ENCODE measurements at regions not wholly inside any gene's neighbourhood (a gene's known extent, or its start where the extent isn't known, plus 50 kb on each side); places are given as distances from the start of the nearest gene placed in this dataset.

DNA sequence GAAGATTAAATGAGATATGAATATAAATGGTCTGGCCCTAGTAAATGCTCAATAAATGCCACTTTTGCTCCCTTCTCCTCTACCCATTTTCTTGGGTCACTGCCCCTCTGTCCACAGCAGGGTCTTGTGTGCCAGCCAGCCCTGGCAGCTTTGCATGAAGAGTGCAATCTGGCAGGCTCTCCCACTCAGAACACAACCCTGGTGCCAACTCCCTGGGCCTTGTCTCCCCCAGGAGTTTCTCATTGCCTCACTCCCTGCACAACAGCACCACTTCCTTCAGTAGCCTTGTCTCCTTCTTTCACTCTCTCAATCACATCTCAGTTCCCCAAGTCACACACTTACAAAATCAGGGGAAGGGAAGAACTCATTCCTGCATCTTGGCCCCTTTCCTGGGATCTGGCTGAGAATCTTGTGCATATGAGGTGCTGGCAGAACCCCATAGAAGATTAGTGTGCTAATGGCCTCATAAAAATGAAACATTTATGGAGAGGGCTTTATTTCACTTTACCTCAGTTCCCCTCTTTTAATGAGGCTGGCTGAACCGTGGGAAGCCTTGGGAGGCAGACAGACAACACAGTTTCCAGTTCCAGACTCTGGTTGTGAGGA is 445.9 kb upstream of the PROK2 start:
- TF ChIP-seq, protein P1, sequence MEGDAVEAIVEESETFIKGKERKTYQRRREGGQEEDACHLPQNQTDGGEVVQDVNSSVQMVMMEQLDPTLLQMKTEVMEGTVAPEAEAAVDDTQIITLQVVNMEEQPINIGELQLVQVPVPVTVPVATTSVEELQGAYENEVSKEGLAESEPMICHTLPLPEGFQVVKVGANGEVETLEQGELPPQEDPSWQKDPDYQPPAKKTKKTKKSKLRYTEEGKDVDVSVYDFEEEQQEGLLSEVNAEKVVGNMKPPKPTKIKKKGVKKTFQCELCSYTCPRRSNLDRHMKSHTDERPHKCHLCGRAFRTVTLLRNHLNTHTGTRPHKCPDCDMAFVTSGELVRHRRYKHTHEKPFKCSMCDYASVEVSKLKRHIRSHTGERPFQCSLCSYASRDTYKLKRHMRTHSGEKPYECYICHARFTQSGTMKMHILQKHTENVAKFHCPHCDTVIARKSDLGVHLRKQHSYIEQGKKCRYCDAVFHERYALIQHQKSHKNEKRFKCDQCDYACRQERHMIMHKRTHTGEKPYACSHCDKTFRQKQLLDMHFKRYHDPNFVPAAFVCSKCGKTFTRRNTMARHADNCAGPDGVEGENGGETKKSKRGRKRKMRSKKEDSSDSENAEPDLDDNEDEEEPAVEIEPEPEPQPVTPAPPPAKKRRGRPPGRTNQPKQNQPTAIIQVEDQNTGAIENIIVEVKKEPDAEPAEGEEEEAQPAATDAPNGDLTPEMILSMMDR (IDR thresholded peaks at IDR 0.05): no peak
- no peak for TF ChIP-seq HOXA7 (CRISPR knock-in tag; IDR thresholded peaks at IDR 0.05)
- no peak for TF ChIP-seq RFX5 (IDR thresholded peaks at IDR 0.05)
- TF ChIP-seq EP300 (IDR thresholded peaks at IDR 0.05): no peak
